ENCODE measurements at regions not wholly inside any gene's neighbourhood (a gene's known extent, or its start where the extent isn't known, plus 50 kb on each side); places are given as distances from the start of the nearest gene placed in this dataset.
"Not testable (repeated sequence)": the region's sequence is repeated elsewhere in the genome, so short reads cannot be mapped to it uniquely, and the experiment has no call there.

DNA sequence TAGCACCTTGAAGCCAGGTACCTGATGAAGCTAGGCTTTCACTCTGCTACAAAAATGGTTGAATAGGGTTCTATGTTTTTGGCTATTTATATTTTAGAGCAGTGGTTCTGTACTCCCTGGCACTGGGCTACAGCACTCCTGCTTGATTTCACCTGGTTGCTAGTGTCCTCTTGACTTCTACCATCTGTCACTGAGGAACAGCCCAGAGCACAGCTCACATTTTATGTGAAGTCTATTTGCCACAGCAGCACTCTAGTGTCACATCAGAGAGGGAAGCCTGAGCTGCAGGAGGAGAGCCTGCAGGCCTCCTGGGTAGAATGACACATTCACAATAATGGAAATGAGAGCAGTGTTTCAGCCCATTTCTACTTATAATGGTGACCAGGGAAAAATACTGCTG is 184.2 kb downstream of the ZNF486 start:
- no peaks in the 10 kb centered on the region for H3K4me1 Mint-ChIP-seq
- no peak overlapping the region for H3K27ac Mint-ChIP-seq
- no peaks in the 10 kb centered on the region for H3K27me3 Mint-ChIP-seq
- H3K4me3 Mint-ChIP-seq, result no peak overlapping the region
- H3K36me3 Mint-ChIP-seq, result no peaks in the 10 kb centered on the region
- no peaks in the 10 kb centered on the region for H3K9me3 Mint-ChIP-seq

DNA sequence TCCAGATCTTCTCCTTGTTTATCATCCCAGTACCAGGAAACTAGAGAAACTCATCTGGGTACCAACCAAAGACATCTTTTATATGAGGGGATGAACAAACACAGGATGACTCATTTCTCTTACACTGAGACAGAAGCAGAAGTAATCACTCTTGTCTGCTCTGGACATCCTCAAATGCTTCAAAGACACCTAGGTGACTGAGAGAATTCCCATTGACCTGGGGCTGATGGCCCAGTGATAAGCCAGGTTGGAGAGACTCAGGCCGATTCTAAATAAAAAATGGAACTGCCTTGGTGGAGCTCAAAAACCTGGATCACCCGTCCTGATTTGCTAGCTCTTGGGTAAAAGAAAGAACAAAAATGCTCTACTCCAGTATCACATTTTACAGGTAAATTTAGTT is 182.2 kb downstream of the ZNF486 start:
- Mint-ChIP-seq H3K4me3 (no peak overlapping the region), H3K9me3 (no peaks in the 10 kb centered on the region), H3K36me3 (no peaks in the 10 kb centered on the region), H3K27me3 (no peaks in the 10 kb centered on the region), H3K4me1 (no peaks in the 10 kb centered on the region), H3K27ac (no peak overlapping the region)

DNA sequence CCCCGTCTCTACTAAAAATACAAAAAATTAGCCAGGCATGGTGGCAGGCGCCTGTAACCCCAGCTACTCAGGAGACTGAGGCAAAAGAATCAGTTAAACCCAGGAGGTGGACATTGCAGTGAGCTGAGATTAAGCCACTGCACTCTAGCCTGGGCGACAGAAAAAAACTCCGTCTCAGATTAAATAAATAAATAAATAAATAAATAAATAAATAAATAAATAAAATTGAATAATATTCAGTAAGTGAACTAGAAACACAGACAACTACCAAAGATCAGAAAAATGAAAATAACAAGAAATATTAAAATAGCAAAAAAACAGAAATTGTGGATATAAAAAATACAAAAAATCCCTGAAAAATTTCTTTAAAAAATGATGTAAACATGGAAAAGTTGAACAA is 172.4 kb downstream of the ZNF486 start:
- Mint-ChIP-seq H3K36me3 (peaks cover 1% of the 10 kb centered on the region), H3K4me3 (no peak overlapping the region), H3K4me1 (no peaks in the 10 kb centered on the region), H3K9me3 (peaks cover 4% of the 10 kb centered on the region), H3K27ac (no peak overlapping the region), H3K27me3 (no peaks in the 10 kb centered on the region)

DNA sequence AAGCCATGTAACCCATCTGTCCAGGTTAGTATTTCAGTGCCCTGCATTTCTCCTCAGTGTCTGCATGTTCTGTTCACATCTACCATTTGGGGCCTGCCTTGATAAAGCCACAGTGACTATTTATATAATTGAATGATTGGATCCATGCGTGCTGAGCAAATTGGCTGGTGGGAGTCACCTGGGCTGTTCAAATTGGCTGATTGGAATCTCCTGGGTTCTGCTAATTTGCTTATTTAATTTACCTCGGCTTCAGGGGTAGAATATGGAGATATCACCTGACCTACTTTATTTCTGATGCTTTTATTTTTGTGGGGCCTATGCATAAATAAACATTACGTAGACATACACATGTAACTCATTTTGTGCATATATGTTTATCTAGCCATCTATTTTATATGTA is 167.7 kb downstream of the ZNF486 start:
- Mint-ChIP-seq H3K36me3 (peaks cover 1% of the 10 kb centered on the region), H3K9me3 (peaks cover 4% of the 10 kb centered on the region), H3K4me3 (no peak overlapping the region), H3K4me1 (no peaks in the 10 kb centered on the region), H3K27me3 (no peaks in the 10 kb centered on the region), H3K27ac (no peak overlapping the region)

DNA sequence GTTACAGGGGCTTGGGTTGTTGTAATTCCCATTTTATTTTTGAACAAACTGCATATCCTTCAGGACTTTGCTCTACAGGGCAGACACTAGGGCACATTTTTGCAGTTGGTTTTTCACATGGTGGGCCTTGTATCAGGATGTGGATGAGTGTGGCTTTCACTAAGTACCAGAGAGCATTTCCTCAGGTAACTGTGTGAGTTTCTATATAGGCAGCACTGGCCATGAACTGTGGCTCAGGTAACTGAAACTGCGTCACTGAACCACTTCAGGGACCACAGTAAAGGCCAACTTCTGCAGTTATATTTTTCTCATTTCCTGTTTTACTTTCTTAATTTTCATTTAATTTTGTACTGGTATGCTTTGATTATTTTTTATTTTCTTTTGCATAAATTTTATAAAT is 166.5 kb downstream of the ZNF486 start:
- Mint-ChIP-seq H3K9me3 (peaks cover 4% of the 10 kb centered on the region), H3K4me1 (no peaks in the 10 kb centered on the region), H3K36me3 (no peaks in the 10 kb centered on the region), H3K27me3 (no peaks in the 10 kb centered on the region), H3K4me3 (no peak overlapping the region), H3K27ac (no peak overlapping the region)

DNA sequence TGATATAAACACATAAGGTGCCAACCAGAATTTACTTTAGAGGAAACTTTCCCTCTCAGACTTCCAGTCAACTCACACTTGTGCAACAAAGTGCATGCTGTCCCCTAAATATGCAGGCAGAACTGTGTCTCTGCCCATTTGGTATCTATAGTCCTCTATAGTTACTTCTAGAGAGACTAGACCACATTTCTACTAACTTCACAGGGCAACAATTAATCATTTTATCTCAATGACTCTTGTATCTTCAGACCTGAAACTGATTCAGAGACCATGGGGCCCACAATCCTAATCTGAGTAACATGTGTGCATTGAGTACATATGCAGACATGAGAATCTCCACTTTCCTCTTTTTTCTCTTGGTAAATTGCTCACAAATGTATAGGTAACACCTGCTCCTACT is 158.1 kb downstream of the ZNF486 start:
- H3K9me3 Mint-ChIP-seq, result peaks cover 5% of the 10 kb centered on the region
- no peaks in the 10 kb centered on the region for H3K27me3 Mint-ChIP-seq
- no peak overlapping the region for H3K4me3 Mint-ChIP-seq
- H3K4me1 Mint-ChIP-seq, result no peaks in the 10 kb centered on the region
- no peaks in the 10 kb centered on the region for H3K36me3 Mint-ChIP-seq
- no peak overlapping the region for H3K27ac Mint-ChIP-seq

DNA sequence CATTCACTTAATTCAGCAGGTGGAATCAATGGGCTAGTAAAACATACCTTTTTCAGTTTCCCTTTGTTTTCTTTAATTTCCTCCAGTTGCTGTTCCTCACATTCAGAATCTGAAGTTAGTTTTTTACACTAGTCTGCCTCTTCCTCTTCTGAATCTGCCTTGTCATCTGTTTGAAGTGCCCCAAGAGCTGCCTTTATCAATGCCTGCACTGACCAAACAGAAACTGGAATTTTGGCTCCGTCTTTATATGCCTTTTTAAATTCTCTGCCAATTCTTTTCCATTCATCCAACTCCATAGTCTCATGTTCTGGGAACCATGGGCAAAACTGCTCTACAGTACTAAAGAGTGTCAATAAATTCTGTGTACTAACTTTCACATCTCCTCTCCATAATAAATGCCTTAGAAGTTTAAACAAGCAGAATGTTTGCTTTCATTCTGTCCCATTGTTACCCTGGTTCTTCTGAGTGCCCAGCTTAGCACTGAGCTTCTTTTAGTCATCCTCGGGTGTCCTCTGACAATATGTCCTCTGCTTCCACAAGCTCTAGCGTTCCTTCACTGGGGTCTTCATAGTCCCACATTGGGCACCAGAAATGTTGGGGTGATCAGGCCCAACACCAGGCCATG is 154.2 kb downstream of the ZNF486 start:
- Mint-ChIP-seq H3K36me3 (no peaks in the 10 kb centered on the region), H3K27ac (no peak overlapping the region), H3K4me1 (no peaks in the 10 kb centered on the region), H3K9me3 (peaks cover 5% of the 10 kb centered on the region), H3K4me3 (no peak overlapping the region), H3K27me3 (peaks cover 1% of the 10 kb centered on the region)

DNA sequence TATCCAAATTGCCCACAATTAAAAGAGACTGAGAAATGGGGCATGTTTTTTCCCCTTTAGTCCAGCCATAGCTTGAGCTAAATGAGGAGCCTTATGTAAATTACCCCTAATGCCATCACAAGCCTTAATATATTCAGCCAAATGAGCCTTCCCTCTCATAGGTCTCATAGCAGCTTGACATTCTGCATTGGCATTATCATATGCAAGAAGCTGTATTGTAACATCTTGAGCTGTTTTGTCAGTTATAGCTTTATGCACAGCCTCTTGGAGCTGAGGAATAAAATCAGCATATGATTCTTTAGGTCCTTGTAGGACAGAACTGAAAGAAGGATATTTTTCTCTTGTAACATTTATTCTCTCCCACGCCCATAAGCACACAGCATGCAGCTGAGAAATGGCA is 153.2 kb downstream of the ZNF486 start:
- no peaks in the 10 kb centered on the region for H3K4me1 Mint-ChIP-seq
- no peaks in the 10 kb centered on the region for H3K36me3 Mint-ChIP-seq
- no peak overlapping the region for H3K27ac Mint-ChIP-seq

DNA sequence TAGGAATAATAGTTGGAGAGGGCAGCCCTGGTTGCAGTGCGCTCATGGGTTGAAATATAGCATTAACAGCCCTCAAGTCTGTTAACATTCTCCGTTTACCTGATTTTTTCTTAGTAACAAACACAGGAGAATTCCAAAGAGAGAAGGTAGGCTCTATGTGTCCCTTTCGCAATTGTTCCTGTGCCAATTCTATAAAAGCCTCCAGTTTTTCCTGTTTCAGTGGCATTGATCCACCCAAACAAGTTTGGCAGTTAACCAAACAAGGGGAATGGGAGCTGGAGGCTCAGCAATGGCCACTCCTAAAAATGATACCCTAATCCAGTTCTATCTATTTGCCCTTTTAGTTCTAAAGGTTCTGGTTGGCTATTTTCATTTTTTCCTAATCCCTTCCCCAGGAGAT is 151.6 kb downstream of the ZNF486 start:
- no peak overlapping the region for H3K27ac Mint-ChIP-seq
- H3K4me3 Mint-ChIP-seq, result no peak overlapping the region
- no peaks in the 10 kb centered on the region for H3K4me1 Mint-ChIP-seq
- H3K9me3 Mint-ChIP-seq, result peaks cover 5% of the 10 kb centered on the region
- no peaks in the 10 kb centered on the region for H3K36me3 Mint-ChIP-seq
- H3K27me3 Mint-ChIP-seq, result peaks cover 1% of the 10 kb centered on the region

More for the DNA sequence above, 153.2 kb downstream of the ZNF486 start:
- Mint-ChIP-seq H3K27me3 (peaks cover 1% of the 10 kb centered on the region), H3K9me3 (peaks cover 5% of the 10 kb centered on the region), H3K4me3 (no peak overlapping the region)

DNA sequence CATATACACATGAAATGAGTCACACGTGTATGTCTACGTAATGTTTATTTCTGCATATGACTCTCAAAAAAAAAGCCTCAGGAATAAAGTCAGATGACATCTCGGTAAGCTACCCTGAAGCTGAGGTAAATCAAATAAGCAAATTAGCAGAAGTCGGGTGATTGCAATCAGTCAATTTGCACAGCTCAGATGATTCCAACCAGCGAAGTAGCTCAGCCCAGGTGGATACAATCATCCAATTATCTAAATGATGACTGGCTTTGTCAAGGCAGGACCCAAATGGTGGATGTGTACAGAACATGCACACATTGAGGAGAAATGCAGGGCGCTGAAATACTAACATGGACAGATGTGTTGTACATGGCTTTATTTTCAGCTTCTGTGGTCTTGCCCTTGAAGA is 148.5 kb downstream of the ZNF486 start:
- H3K36me3 Mint-ChIP-seq, result no peaks in the 10 kb centered on the region
- no peaks in the 10 kb centered on the region for H3K9me3 Mint-ChIP-seq
- H3K27ac Mint-ChIP-seq, result no peak overlapping the region

DNA sequence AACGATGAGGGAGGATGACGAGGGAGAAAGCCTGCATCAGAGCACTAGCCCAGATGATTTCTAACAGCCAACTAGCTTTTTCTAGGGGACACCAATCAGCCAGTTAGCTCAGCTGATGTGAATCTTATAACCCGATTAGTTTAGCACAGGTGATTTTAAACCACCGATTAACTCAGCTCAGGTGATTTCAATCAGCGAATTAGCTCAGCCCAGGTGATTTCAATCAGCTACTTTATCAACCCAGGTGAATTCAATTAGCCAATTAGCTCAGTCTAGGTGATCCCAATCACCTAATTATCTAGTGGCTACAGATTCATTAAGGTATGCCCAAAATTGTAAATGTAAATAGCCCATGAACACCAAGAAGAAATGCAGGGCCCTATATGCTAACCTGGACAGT is 146.9 kb downstream of the ZNF486 start:
- H3K4me3 Mint-ChIP-seq, result no peak overlapping the region
- peaks cover 1% of the 10 kb centered on the region for H3K27me3 Mint-ChIP-seq
- no peaks in the 10 kb centered on the region for H3K9me3 Mint-ChIP-seq
- no peaks in the 10 kb centered on the region for H3K4me1 Mint-ChIP-seq
- H3K36me3 Mint-ChIP-seq, result no peaks in the 10 kb centered on the region
- no peak overlapping the region for H3K27ac Mint-ChIP-seq

More for the DNA sequence above, 148.5 kb downstream of the ZNF486 start:
- Mint-ChIP-seq H3K27me3 (peaks cover 1% of the 10 kb centered on the region), H3K4me3 (no peak overlapping the region), H3K4me1 (no peaks in the 10 kb centered on the region)

DNA sequence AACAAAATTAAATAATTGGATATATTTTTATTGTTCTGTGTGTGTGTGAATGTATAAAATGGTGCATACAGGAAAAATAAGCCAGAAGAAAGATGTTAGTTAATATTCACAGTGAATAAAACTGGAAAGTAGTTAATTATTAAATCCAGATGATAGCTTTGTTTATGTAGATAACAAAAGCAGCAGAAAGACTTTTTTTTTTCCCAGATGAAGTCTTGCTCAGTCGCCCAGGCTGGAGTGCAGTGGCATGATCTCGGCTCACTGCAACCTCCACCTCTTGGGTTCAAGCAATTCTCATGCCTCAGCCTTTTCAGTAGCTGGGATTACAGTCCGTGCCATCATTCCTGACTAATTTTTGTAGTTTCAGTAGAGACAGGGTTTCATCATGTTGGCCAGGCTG is 140.1 kb downstream of the ZNF486 start:
- H3K27me3 Mint-ChIP-seq, result peaks cover 2% of the 10 kb centered on the region
- no peaks in the 10 kb centered on the region for H3K36me3 Mint-ChIP-seq
- H3K4me1 Mint-ChIP-seq, result no peaks in the 10 kb centered on the region
- no peak overlapping the region for H3K27ac Mint-ChIP-seq
- H3K9me3 Mint-ChIP-seq, result no peaks in the 10 kb centered on the region
- no peak overlapping the region for H3K4me3 Mint-ChIP-seq

DNA sequence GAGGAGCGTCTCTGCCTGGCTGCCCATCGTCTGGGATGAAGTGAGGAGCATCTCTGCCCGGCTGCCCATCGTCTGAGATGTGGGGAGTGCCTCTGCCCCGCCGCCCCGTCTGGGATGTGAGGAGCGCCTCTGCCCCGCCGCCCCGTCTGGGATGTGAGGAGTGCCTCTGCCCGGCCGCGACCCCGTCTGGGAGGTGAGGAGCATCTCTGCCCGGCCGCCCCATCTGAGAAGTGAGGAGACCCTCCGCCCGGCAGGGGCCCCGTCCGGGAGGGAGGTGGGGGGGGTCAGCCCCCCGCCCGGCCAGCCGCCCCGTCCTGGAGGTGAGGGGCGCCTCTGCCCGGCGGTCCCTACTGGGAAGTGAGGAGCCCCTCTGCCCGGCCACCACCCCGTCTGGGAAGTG is 129.3 kb downstream of the ZNF486 start:
- not testable (repeated sequence) for H3K4me3 Mint-ChIP-seq, H3K27ac Mint-ChIP-seq, H3K9me3 Mint-ChIP-seq, H3K36me3 Mint-ChIP-seq, H3K4me1 Mint-ChIP-seq, H3K27me3 Mint-ChIP-seq

DNA sequence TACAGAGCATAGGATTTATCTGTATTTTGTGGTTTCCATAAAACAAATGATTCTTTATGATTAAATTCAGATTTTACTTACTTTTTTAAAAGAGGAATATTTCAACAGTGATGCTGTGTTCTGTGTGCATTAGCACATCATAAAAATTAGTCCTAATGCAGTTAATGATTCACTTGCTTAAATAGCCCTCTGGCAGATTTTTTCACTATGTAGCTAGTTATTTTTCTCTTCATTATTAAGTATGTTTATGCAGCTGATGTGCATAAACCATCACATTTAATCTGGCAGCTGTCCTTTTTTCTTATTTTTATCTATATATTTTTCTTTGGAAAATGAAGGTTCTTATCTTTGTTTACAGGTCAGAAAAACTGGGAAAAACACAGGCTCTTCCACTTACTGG is 127.2 kb downstream of the ZNF486 start:
- Mint-ChIP-seq H3K27ac (no peak overlapping the region), H3K4me3 (no peak overlapping the region), H3K36me3 (no peaks in the 10 kb centered on the region), H3K27me3 (no peaks in the 10 kb centered on the region), H3K9me3 (no peaks in the 10 kb centered on the region), H3K4me1 (no peaks in the 10 kb centered on the region)

DNA sequence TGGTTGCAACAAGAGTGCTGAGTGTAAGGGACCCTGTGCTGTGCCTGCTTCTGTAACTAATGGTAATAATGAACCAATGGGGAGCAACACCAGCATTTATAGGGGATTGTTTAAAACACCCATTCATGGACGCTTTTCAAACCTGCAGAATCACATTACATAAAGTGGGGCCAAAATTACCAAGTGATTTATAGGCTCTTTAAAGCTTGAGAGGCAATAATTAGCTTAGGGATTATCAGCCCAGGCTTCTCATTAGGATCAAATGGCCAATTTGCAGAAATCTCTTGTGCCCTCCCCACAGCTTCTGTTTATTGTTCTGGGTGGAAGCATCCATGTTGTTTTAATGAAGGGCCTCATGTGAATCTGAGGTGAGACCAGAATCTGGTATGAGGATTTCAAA is 125.5 kb downstream of the ZNF486 start:
- not testable (repeated sequence) for H3K4me1 Mint-ChIP-seq, H3K9me3 Mint-ChIP-seq, H3K27me3 Mint-ChIP-seq, H3K27ac Mint-ChIP-seq, H3K4me3 Mint-ChIP-seq, H3K36me3 Mint-ChIP-seq

DNA sequence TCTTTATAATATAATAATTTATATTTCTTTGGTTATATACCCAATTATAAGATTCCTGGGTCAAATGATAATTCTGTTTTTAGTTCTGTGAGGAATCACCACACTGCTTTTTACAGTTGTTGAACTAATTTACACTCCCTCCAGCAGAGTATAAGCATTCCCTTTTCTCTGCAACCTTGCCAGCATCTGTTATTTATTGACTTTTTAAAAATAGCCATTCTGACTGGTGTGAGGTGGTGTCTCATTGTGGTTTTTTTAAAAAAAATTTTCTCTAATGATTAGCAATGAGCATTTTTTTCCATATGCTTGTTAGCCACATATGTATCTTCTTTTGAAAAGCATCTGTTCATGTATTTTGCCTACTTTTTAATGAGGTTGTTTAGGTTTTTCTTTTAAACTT is 122.2 kb downstream of the ZNF486 start:
- Mint-ChIP-seq H3K27ac (no peak overlapping the region), H3K27me3 (no peaks in the 10 kb centered on the region), H3K4me1 (no peaks in the 10 kb centered on the region), H3K4me3 (no peak overlapping the region), H3K9me3 (no peaks in the 10 kb centered on the region), H3K36me3 (no peaks in the 10 kb centered on the region)

DNA sequence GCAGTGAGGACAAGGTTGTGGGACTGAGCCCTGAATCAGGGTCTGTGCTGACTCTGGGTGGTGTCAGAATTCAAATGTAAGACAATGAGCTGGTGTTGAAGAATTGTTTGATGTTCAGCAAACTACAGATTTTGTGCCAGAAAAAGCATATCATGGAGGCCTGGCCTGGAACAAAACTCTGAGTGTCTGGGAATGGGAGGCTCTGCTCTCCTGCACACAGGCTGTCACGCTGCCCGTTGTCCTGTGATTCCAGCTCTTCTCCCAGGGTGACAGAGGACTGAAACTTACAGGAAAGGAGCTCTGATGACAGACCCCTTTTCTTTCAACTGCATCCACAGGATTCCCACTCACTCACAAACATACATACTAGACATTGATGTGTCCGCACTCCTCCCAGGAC is 120.1 kb downstream of the ZNF486 start:
- peaks cover 4% of the 10 kb centered on the region for H3K9me3 Mint-ChIP-seq
- H3K4me1 Mint-ChIP-seq, result no peaks in the 10 kb centered on the region
- no peak overlapping the region for H3K27ac Mint-ChIP-seq
- no peak overlapping the region for H3K4me3 Mint-ChIP-seq
- no peaks in the 10 kb centered on the region for H3K36me3 Mint-ChIP-seq
- no peaks in the 10 kb centered on the region for H3K27me3 Mint-ChIP-seq

All from activated naive CD4-positive, alpha-beta T cell treated with anti-CD3 and anti-CD28 coated beads, Interleukin-2, amount 50 U/mL, for 24 hours (primary cell).